HUES64 (cell line): ENCODE measurements at regions not wholly inside any gene's neighbourhood (a gene's known extent, or its start where the extent isn't known, plus 50 kb on each side); places are given as distances from the start of the nearest gene placed in this dataset.

Experiments used
- H3K27ac ChIP-seq: 2 replicates; pipeline ENCODE4 v1.7.0; 2013; ENCODE audit warnings: low read depth, low read length, inconsistent platforms
- H3K27me3 ChIP-seq: 2 replicates; pipeline ENCODE4 v1.6.1; 2013; ENCODE audit warnings: mild to moderate bottlenecking, low read length; ENCODE audit not compliant: insufficient read depth
- H3K36me3 ChIP-seq: 2 replicates; pipeline ENCODE4 v1.6.1; 2013; ENCODE audit warnings: mild to moderate bottlenecking, low read length; ENCODE audit not compliant: insufficient read depth
- H3K4me1 ChIP-seq: 2 replicates; pipeline ENCODE4 v1.6.1; 2013; ENCODE audit warnings: mild to moderate bottlenecking, low read length, moderate library complexity; ENCODE audit not compliant: insufficient read depth
- H3K4me3 ChIP-seq: 2 replicates; pipeline ENCODE4 v1.5.1; 2013; ENCODE audit warnings: mild to moderate bottlenecking, low read length, moderate library complexity
- H3K9ac ChIP-seq: 2 replicates; pipeline ENCODE4 v1.6.1; 2013; ENCODE audit warnings: mild to moderate bottlenecking, low read depth, low read length
- H3K9me3 ChIP-seq: 2 replicates; pipeline ENCODE4 v1.6.1; 2013; ENCODE audit warnings: low read depth, low read length; ENCODE audit not compliant: insufficient read depth
- whole genome bisulfite sequencing: fragments of 150-250, 120-280 bp; methylation state at CpG from one replicate; pipeline ENCODE4 v1.1.7; 2013; ENCODE audit warnings: missing lambda C conversion rate; 5-methylcytosine and 5-hydroxymethylcytosine counted together

DNA sequence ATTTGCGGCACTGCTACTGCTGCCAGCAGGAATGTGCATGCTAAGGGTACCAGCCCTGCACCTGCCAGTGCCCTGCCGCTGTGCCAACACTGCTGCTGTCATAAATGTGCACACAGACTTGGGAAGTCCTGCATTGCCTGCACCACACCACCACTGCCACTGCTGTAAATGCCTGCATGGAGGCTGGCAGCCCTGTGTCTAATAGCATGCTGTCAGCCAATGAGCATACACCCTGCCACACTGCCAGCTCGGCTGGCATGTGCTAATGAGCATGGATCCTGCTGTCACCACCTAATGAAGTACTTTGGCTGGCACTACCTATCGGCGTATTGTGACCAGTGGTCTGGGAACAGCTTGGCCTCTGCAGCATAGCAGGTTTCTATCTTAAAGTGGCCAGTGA is 981.8 kb upstream of the GBE1 start:
- no peaks in the 10 kb centered on the region for H3K36me3 ChIP-seq
- no peaks in the 10 kb centered on the region for H3K27me3 ChIP-seq
- H3K4me3 ChIP-seq, result no peak overlapping the region
- peaks cover 8% of the 10 kb centered on the region; the same call in 1 of the 2 replicates for H3K4me1 ChIP-seq
- WGBS, result 94% methylated on average over 5 of the region's 5 CpGs
- no peak overlapping the region for H3K27ac ChIP-seq
- no peak overlapping the region for H3K9ac ChIP-seq
- H3K9me3 ChIP-seq, result no peaks in the 10 kb centered on the region

DNA sequence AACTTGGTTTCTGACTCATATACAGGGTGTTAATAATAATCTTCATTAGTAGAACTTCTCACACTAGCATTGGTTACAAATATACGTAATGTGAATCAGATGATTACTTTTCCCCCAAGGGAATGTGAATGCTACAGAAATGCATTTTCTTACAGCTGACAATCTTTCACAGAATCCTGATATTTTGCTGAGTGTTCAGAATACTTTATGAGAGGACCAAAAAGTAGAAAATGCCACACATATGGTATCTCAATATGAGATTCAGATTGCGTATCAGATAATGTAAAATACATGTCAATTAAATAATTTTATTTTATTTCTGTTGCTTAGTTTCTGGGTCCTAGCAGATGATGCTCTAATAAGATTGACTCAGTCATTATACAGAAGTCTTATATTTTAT is 979.9 kb upstream of the GBE1 start:
- WGBS, result 100% methylated on average over 1 of the region's 2 CpGs
- Histone ChIP-seq H3K9ac (no peak overlapping the region), H3K9me3 (no peaks in the 10 kb centered on the region), H3K4me3 (no peak overlapping the region), H3K36me3 (no peaks in the 10 kb centered on the region), H3K4me1 (peaks cover 13% of the 10 kb centered on the region), H3K27ac (no peak overlapping the region), H3K27me3 (no peaks in the 10 kb centered on the region)

DNA sequence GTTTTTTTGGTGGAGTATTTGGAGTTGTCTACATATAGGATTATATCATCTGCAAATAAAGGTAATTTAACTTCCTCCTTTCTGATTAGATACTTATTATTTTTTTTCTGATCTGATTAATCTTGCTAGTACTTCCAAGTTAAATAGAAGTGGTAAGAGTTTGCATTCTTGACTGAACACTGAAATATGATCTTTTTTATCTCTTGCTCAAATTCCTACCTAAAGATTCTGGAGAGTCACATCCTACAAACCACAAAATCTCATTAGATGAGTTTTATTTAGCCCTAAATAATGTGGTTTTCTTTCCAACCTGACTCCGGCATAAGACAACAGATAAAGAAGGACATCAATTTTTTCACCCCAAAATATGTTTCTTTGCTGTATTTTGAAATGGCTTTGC is 977.9 kb upstream of the GBE1 start:
- Histone ChIP-seq H3K4me3 (no peak overlapping the region), H3K36me3 (no peaks in the 10 kb centered on the region), H3K9ac (no peak overlapping the region), H3K27ac (no peak overlapping the region), H3K4me1 (peaks cover 15% of the 10 kb centered on the region), H3K27me3 (no peaks in the 10 kb centered on the region), H3K9me3 (no peaks in the 10 kb centered on the region)
- no CpG with 5 or more reads among the region's 1 CpG for WGBS

DNA sequence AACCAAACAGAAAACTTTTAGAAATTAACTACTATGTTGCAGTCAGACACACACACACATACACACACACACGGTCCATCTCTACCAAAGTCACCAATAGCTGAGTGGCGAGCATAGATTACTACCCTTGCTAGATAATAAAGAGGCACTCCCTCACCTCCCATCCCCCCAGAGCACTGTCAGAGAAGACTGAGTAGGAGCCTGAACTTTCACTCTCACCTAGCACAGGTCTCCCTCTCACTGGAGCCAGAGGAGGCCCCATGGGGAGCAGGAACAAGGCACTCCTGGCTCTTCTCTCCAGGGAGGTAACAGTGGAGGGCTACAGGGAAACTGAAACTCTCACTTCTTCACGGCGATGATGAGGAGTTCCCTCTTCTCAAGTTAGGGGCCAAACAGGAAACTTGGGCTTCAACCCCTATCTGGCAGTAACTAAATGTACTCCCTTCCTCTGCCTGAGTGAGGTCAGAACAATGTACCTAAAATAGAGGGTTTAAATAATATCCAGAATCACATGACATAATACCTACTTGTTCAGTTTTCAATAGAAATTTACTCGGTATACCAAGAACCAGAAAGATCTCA is 975.3 kb upstream of the GBE1 start:
- peaks cover 15% of the 10 kb centered on the region for H3K4me1 ChIP-seq
- H3K27me3 ChIP-seq, result no peaks in the 10 kb centered on the region
- 91% methylated on average over 5 of the region's 5 CpGs for WGBS
- no peak overlapping the region for H3K27ac ChIP-seq
- H3K4me3 ChIP-seq, result no peak overlapping the region
- no peaks in the 10 kb centered on the region for H3K9me3 ChIP-seq
- no peaks in the 10 kb centered on the region for H3K36me3 ChIP-seq
- no peak overlapping the region for H3K9ac ChIP-seq

DNA sequence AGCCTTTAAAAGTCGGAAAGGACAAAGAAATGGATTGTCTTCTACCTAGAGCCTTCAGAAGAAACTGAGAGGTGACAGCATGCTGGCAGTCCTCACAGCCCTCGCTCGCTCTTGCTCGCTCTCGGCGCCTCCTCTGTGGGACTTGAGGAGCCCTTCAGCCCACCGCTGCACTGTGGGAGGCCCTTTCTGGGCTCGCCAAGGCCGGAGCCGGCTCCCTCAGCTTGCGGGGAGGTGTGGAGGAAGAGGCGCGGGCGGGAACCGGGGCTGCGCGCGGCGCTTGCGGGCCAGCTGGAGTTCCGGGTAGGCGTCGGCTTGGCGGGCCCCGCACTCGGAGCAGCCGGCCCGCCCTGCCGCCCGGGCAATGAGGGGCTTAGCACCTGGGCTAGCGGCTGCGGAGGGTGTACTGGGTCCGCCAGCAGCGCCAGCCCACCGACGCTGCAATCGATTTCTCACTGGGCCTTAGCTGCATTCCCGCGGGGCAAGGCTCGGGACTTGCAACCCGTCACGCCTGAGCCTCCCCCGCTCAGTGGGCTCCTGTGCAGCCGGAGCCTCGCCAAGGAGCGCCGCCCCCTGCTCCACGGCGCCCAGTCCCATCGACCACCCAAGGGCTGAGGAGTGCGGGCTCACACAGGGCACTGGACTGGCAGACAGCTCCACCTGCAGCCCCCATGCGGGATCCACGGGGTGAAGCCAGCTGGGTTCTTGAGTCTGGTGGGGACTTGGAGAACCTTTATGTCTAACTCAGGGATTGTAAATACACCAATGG is 953.8 kb upstream of the GBE1 start:
- no peaks in the 10 kb centered on the region for H3K27me3 ChIP-seq
- H3K9ac ChIP-seq, result no peak overlapping the region
- H3K9me3 ChIP-seq, result peaks cover 6% of the 10 kb centered on the region; the same call in 1 of the 2 replicates
- no peaks in the 10 kb centered on the region for H3K4me1 ChIP-seq
- 96% methylated on average over 53 of the region's 53 CpGs for WGBS
- no peak overlapping the region for H3K4me3 ChIP-seq
- H3K27ac ChIP-seq, result no peak overlapping the region
- H3K36me3 ChIP-seq, result no peaks in the 10 kb centered on the region

DNA sequence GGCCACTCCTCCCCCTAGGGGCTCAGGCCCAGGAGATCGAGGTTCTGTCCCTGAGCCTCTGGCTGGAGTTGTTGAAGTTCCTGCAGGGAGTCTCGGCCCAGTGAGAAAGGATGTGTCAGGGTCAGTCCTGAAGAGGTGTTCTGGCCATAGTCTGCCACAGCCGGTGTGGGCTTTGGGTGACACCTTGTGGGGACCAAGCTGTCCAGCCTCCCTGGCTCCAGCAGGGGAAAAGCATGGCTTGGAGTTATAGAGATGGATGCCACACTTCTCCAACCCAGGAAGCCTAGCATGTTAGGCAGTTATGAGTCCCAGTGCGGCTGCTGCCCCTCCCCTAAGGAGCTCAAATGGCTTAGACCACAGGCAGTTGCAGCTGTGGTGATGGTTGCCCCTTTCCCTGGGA is 945.6 kb upstream of the GBE1 start:
- H3K27ac ChIP-seq, result no peak overlapping the region
- H3K27me3 ChIP-seq, result no peaks in the 10 kb centered on the region
- no peak overlapping the region for H3K9ac ChIP-seq
- H3K36me3 ChIP-seq, result no peaks in the 10 kb centered on the region
- H3K4me3 ChIP-seq, result no peak overlapping the region
- H3K9me3 ChIP-seq, result no peaks in the 10 kb centered on the region
- WGBS, result 91% methylated on average over 4 of the region's 4 CpGs
- no peaks in the 10 kb centered on the region for H3K4me1 ChIP-seq

DNA sequence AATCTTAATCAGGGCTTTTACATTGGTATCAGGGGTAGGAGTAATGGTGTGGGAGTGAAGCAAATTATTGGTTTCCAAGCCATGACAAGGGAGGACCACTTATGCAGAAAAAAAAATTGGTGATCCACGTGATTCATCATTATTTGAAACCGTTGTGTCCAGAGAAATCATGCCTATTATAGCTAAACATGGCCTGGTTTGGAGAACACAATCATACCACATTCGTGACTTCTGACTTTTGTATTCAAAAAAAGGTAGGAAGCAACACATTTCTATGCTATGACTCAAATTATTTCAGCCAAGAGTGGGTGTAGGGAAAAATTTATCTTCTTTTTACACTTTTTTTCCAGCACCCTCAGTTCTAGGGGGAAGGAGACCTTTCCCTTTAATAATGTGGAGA is 924.3 kb upstream of the GBE1 start:
- H3K9me3 ChIP-seq, result no peaks in the 10 kb centered on the region
- H3K9ac ChIP-seq, result no peak overlapping the region
- no peak overlapping the region for H3K27ac ChIP-seq
- no peaks in the 10 kb centered on the region for H3K27me3 ChIP-seq
- WGBS, result 92% methylated on average over 3 of the region's 3 CpGs
- H3K4me3 ChIP-seq, result no peak overlapping the region
- 0 out of 2 replicates have a peak, but pooled peaks cover 6% of the 10 kb centered on the region for H3K4me1 ChIP-seq
- H3K36me3 ChIP-seq, result no peaks in the 10 kb centered on the region

DNA sequence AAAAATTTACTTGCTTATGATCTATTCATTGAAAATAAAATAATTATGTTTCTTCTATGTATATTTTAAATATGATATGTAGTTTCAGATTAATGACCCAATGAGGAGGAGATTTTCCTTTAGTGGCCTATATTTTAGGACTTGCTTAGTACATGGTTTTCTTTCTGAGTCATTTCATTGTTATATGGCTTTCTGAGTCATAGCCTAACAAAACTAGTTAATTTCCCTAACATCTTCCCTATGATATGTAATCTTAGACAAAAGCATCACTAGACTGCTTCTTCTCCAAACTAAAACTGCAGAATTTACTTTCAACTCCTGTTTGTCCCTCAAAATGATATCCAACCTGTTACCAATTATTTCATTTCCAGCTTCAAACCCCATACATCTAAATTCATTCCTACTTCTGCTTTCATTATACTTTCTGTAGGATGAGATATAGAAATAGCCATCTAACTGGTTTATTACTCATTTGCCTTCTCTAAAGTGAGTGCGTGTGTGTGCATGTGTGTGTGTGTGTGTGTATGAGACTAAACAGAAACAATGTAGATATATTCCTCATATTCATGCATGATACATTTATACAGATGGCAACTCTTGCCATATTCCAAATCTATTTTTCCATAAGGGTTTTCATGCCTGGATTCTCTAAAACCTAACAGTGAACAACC is 915.0 kb upstream of the GBE1 start:
- Histone ChIP-seq H3K27me3 (no peaks in the 10 kb centered on the region), H3K4me1 (0 out of 2 replicates have a peak, but pooled peaks cover 4% of the 10 kb centered on the region), H3K27ac (no peak overlapping the region), H3K9ac (no peak overlapping the region), H3K9me3 (no peaks in the 10 kb centered on the region), H3K4me3 (no peak overlapping the region), H3K36me3 (no peaks in the 10 kb centered on the region)
- no CpG with 5 or more reads among the region's 1 CpG for WGBS

DNA sequence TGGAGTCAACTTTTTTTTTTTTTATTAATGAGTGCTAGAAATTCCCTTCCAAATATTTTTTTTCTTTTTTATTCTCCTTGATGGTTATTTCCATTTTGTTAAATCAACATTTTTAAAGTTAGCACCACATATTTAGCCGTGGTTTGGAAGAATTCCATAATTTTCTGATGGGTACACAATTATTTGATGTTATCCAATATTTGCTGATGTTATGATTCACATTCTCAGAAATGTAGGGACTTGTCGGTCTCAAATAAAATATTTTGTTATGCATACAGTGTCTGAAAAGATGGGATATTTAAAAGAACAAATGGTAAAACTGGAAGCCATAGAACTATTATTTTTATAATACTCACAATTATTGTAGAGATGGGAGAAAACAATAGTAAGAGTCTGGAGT is 911.5 kb upstream of the GBE1 start:
- Histone ChIP-seq H3K9me3 (no peaks in the 10 kb centered on the region), H3K9ac (no peak overlapping the region), H3K4me1 (no peaks in the 10 kb centered on the region), H3K4me3 (no peak overlapping the region), H3K27ac (no peak overlapping the region), H3K27me3 (no peaks in the 10 kb centered on the region), H3K36me3 (no peaks in the 10 kb centered on the region)
- 83% methylated on average over 1 of the region's 2 CpGs for WGBS

DNA sequence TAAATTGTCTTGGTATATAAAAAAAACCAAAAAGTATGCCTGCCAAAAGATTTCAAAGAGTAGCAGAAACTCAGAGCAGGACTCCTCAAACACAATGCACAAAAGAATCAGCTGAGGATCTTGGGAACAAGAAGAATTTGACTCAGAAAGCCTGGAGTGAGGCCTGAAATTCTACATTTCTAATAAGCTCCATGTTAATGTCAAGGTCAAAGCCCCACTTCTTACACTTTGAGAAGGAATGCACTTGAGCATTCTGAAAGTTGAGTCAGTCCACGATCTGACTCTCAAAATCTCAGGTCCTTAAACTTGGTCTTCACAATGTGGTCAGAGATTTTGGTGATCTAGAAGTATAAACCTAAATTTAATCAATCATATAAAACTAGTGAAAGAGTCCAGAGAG is 910.0 kb upstream of the GBE1 start:
- 86% methylated on average over 1 of the region's 1 CpG for WGBS
- H3K4me1 ChIP-seq, result no peaks in the 10 kb centered on the region
- no peak overlapping the region for H3K9ac ChIP-seq
- H3K9me3 ChIP-seq, result no peaks in the 10 kb centered on the region
- no peak overlapping the region for H3K27ac ChIP-seq
- H3K36me3 ChIP-seq, result no peaks in the 10 kb centered on the region
- H3K27me3 ChIP-seq, result no peaks in the 10 kb centered on the region
- no peak overlapping the region for H3K4me3 ChIP-seq

DNA sequence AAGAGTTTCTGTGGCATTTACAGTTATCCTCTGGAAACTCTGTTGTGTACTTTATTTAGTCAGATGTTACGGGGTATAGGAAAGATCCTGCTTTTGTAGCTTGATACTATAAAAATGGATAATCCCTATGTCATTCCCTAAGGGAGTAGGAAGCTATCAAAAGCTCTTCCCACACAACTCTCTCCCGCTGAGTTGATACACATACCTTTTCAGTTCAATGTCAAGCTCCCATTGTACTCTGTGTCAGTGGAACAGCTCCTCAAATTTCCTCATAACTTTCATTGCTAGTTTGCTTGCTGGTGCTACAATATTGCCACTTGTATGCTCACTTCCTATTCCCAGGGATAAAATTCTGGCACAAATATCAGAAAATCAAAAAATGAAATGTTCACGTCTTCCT is 893.3 kb upstream of the GBE1 start:
- no peaks in the 10 kb centered on the region for H3K27me3 ChIP-seq
- no peaks in the 10 kb centered on the region for H3K36me3 ChIP-seq
- 0 out of 2 replicates have a peak, but pooled peaks cover 7% of the 10 kb centered on the region for H3K9me3 ChIP-seq
- no peak overlapping the region for H3K27ac ChIP-seq
- H3K4me3 ChIP-seq, result no peak overlapping the region
- 93% methylated on average over 3 of the region's 3 CpGs for WGBS
- H3K9ac ChIP-seq, result no peak overlapping the region
- no peaks in the 10 kb centered on the region for H3K4me1 ChIP-seq
